ENCODE measurements at regions not wholly inside any gene's neighbourhood (a gene's known extent, or its start where the extent isn't known, plus 50 kb on each side); places are given as distances from the start of the nearest gene placed in this dataset.

DNA sequence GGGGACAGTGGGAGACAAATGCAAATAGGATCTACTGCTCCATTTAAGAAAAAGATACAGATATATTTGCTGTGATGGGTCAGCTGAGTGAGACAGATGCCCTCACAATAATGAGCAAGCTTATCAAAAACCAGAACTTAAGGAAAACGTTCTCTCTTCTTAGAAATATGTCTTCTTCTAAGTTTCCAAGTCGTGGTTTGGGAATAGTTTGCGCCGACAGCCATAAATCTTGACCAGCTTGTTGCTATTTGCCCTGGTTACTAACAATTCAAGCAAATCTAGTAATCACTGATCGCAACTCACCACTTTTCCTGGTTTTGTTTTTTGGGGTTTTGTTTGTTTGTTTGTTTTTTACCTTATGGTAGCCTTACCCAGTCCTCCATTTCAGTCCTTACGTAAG, 67.6 kb upstream of the GUCY1A1 start (continued):
- TF ChIP-seq, protein P1, sequence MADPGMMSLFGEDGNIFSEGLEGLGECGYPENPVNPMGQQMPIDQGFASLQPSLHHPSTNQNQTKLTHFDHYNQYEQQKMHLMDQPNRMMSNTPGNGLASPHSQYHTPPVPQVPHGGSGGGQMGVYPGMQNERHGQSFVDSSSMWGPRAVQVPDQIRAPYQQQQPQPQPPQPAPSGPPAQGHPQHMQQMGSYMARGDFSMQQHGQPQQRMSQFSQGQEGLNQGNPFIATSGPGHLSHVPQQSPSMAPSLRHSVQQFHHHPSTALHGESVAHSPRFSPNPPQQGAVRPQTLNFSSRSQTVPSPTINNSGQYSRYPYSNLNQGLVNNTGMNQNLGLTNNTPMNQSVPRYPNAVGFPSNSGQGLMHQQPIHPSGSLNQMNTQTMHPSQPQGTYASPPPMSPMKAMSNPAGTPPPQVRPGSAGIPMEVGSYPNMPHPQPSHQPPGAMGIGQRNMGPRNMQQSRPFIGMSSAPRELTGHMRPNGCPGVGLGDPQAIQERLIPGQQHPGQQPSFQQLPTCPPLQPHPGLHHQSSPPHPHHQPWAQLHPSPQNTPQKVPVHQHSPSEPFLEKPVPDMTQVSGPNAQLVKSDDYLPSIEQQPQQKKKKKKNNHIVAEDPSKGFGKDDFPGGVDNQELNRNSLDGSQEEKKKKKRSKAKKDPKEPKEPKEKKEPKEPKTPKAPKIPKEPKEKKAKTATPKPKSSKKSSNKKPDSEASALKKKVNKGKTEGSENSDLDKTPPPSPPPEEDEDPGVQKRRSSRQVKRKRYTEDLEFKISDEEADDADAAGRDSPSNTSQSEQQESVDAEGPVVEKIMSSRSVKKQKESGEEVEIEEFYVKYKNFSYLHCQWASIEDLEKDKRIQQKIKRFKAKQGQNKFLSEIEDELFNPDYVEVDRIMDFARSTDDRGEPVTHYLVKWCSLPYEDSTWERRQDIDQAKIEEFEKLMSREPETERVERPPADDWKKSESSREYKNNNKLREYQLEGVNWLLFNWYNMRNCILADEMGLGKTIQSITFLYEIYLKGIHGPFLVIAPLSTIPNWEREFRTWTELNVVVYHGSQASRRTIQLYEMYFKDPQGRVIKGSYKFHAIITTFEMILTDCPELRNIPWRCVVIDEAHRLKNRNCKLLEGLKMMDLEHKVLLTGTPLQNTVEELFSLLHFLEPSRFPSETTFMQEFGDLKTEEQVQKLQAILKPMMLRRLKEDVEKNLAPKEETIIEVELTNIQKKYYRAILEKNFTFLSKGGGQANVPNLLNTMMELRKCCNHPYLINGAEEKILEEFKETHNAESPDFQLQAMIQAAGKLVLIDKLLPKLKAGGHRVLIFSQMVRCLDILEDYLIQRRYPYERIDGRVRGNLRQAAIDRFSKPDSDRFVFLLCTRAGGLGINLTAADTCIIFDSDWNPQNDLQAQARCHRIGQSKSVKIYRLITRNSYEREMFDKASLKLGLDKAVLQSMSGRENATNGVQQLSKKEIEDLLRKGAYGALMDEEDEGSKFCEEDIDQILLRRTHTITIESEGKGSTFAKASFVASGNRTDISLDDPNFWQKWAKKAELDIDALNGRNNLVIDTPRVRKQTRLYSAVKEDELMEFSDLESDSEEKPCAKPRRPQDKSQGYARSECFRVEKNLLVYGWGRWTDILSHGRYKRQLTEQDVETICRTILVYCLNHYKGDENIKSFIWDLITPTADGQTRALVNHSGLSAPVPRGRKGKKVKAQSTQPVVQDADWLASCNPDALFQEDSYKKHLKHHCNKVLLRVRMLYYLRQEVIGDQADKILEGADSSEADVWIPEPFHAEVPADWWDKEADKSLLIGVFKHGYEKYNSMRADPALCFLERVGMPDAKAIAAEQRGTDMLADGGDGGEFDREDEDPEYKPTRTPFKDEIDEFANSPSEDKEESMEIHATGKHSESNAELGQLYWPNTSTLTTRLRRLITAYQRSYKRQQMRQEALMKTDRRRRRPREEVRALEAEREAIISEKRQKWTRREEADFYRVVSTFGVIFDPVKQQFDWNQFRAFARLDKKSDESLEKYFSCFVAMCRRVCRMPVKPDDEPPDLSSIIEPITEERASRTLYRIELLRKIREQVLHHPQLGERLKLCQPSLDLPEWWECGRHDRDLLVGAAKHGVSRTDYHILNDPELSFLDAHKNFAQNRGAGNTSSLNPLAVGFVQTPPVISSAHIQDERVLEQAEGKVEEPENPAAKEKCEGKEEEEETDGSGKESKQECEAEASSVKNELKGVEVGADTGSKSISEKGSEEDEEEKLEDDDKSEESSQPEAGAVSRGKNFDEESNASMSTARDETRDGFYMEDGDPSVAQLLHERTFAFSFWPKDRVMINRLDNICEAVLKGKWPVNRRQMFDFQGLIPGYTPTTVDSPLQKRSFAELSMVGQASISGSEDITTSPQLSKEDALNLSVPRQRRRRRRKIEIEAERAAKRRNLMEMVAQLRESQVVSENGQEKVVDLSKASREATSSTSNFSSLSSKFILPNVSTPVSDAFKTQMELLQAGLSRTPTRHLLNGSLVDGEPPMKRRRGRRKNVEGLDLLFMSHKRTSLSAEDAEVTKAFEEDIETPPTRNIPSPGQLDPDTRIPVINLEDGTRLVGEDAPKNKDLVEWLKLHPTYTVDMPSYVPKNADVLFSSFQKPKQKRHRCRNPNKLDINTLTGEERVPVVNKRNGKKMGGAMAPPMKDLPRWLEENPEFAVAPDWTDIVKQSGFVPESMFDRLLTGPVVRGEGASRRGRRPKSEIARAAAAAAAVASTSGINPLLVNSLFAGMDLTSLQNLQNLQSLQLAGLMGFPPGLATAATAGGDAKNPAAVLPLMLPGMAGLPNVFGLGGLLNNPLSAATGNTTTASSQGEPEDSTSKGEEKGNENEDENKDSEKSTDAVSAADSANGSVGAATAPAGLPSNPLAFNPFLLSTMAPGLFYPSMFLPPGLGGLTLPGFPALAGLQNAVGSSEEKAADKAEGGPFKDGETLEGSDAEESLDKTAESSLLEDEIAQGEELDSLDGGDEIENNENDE (IDR thresholded peaks at IDR 0.05; ENCODE audit: insufficient replicate concordance, low read length) = no peak
- no peak for TF ChIP-seq PHF8 (conservative IDR thresholded peaks at IDR 0.05; ENCODE audit: low read depth, low read length)

Data from H1 (cell line).